H9 (cell line): ENCODE measurements at regions not wholly inside any gene's neighbourhood (a gene's known extent, or its start where the extent isn't known, plus 50 kb on each side); places are given as distances from the start of the nearest gene placed in this dataset.

Source experiments
- DNase-seq: peaks from one replicate; pipeline ENCODE4 v3.0.0-alpha.2; 2017
- H2AFZ ChIP-seq: one replicate; pipeline ENCODE4 v1.6.1; 2013; ENCODE audit warnings: mild to moderate bottlenecking, low read length, control low read depth, moderate library complexity
- H2AK5ac ChIP-seq: 2 replicates; pipeline ENCODE4 v1.6.1; 2013; ENCODE audit warnings: low read length, control low read depth, mixed read lengths; ENCODE audit not compliant: insufficient read length
- H2BK120ac ChIP-seq: one replicate; pipeline ENCODE4 v1.6.1; 2013; ENCODE audit warnings: low read depth, mild to moderate bottlenecking, low read length, control low read depth, inconsistent platforms; ENCODE audit not compliant: poor library complexity, severe bottlenecking
- H2BK12ac ChIP-seq: 2 replicates; pipeline ENCODE4 v1.6.1; 2013; ENCODE audit warnings: low read length, control low read depth, mixed read lengths, low read depth; ENCODE audit not compliant: insufficient read length
- H2BK15ac ChIP-seq: 2 replicates; pipeline ENCODE4 v1.6.1; 2013; ENCODE audit warnings: low read depth, low read length, control low read depth
- H2BK20ac ChIP-seq: one replicate; pipeline ENCODE4 v1.6.1; 2013; ENCODE audit warnings: low read depth, mild to moderate bottlenecking, low read length, control low read depth, inconsistent platforms; ENCODE audit not compliant: poor library complexity, severe bottlenecking
- H2BK5ac ChIP-seq: 2 replicates; pipeline ENCODE4 v1.6.1; 2013; ENCODE audit warnings: low read length, control low read depth, mixed read lengths; ENCODE audit not compliant: insufficient read length
- H3K14ac ChIP-seq: 2 replicates; pipeline ENCODE4 v1.6.1; 2013; ENCODE audit warnings: low read length, control low read depth; ENCODE audit not compliant: insufficient read depth
- H3K18ac ChIP-seq: 2 replicates; pipeline ENCODE4 v1.6.1; 2013; ENCODE audit warnings: low read depth, mild to moderate bottlenecking, mixed read lengths, low read length, control low read depth; ENCODE audit not compliant: insufficient read length
- H3K23ac ChIP-seq: 2 replicates; pipeline ENCODE4 v1.6.1; 2013; ENCODE audit warnings: low read length, control low read depth, mixed read lengths, low read depth; ENCODE audit not compliant: insufficient read length
- H3K23me2 ChIP-seq: 2 replicates; pipeline ENCODE4 v1.6.1; 2013; ENCODE audit warnings: low read depth, mild to moderate bottlenecking, mixed read lengths, low read length, control low read depth; ENCODE audit not compliant: insufficient read length, poor library complexity, severe bottlenecking
- H3K27ac ChIP-seq: 2 replicates; pipeline ENCODE4 v1.5.1; 2013; ENCODE audit warnings: low read length, control low read depth, mixed read lengths, low read depth; ENCODE audit not compliant: insufficient read length
- H3K27me3 ChIP-seq: 2 replicates; pipeline ENCODE4 v1.6.1; 2013; ENCODE audit warnings: low read length, control low read depth, inconsistent platforms; ENCODE audit not compliant: insufficient read depth
- H3K4ac ChIP-seq: 2 replicates; pipeline ENCODE4 v1.6.1; 2013; ENCODE audit warnings: low read depth, mild to moderate bottlenecking, control low read depth, inconsistent platforms, low read length, moderate library complexity
- H3K4me1 ChIP-seq: 2 replicates; pipeline ENCODE4 v1.6.1; 2013; ENCODE audit warnings: low read length, control low read depth, inconsistent platforms; ENCODE audit not compliant: insufficient read depth
- H3K4me2 ChIP-seq: 2 replicates; pipeline ENCODE4 v1.6.1; 2013; ENCODE audit warnings: low read length, control low read depth, mixed read lengths; ENCODE audit not compliant: insufficient read length, insufficient read depth
- H3K56ac ChIP-seq: 2 replicates; pipeline ENCODE4 v1.6.1; 2013; ENCODE audit warnings: low read depth, mild to moderate bottlenecking, mixed read lengths, low read length, control low read depth; ENCODE audit not compliant: insufficient read length
- H3K79me1 ChIP-seq: 2 replicates; pipeline ENCODE4 v1.6.1; 2013; ENCODE audit warnings: low read depth, mild to moderate bottlenecking, moderate library complexity, low read length, control low read depth, inconsistent platforms; ENCODE audit not compliant: insufficient read depth, poor library complexity, severe bottlenecking
- H3K79me2 ChIP-seq: 2 replicates; pipeline ENCODE4 v1.6.1; 2013; ENCODE audit warnings: low read length, control low read depth, inconsistent platforms; ENCODE audit not compliant: insufficient read depth
- H3K9ac ChIP-seq: 2 replicates; pipeline ENCODE4 v1.6.1; 2013; ENCODE audit warnings: low read length, control low read depth, mixed read lengths; ENCODE audit not compliant: insufficient read length; ENCODE audit errors: extremely low read depth
- H3K9me3 ChIP-seq: one replicate; pipeline ENCODE4 v1.6.1; 2013; ENCODE audit warnings: low read depth, low read length, inconsistent platforms; ENCODE audit not compliant: control insufficient read depth
- H3T11ph ChIP-seq: one replicate; pipeline ENCODE4 v1.6.1; 2013; ENCODE audit warnings: mild to moderate bottlenecking, low read length, control low read depth, inconsistent platforms
- H4K20me1 ChIP-seq: one replicate; pipeline ENCODE4 v1.6.1; 2013; ENCODE audit not compliant: control insufficient read depth, insufficient read length, insufficient read depth
- H4K5ac ChIP-seq: 2 replicates; pipeline ENCODE4 v1.6.1; 2013; ENCODE audit warnings: low read depth, mild to moderate bottlenecking, mixed read lengths, low read length, control low read depth; ENCODE audit not compliant: insufficient read length
- H4K8ac ChIP-seq: replicated peaks from 2 replicates; pipeline ENCODE4 v1.6.1; 2013; ENCODE audit warnings: low read length, control low read depth, mixed read lengths, low read depth; ENCODE audit not compliant: insufficient read length
- H4K91ac ChIP-seq: 2 replicates; pipeline ENCODE4 v1.6.1; 2013; ENCODE audit warnings: low read depth, mild to moderate bottlenecking, moderate library complexity, mixed read lengths, low read length, control low read depth; ENCODE audit not compliant: insufficient read length
- H3K27ac Mint-ChIP-seq, 3 experiments: 2 replicates in 2 of 3; 3 replicates in 1 of 3; pipeline ENCODE4 v1.8.0; 2020 to 2021; ENCODE audit warnings: mixed read lengths in 3 of 3, mild to moderate bottlenecking in 1 of 3, moderate library complexity in 1 of 3
- H3K27me3 Mint-ChIP-seq: 2 replicates; pipeline ENCODE4 v1.8.0; 2021; ENCODE audit warnings: low read depth, mild to moderate bottlenecking, moderate library complexity, mixed read lengths
- H3K36me3 Mint-ChIP-seq, 3 experiments: 2 replicates in 2 of 3; 3 replicates in 1 of 3; pipeline ENCODE4 v1.8.0; 2020 to 2021; ENCODE audit warnings: low read depth in 3 of 3, mixed read lengths in 3 of 3; ENCODE audit not compliant: insufficient read depth in 1 of 3
- H3K4me1 Mint-ChIP-seq, 2 experiments: 2 replicates each; pipeline ENCODE4 v1.8.0; 2020; ENCODE audit warnings: mixed read lengths in 2 of 2
- H3K4me3 Mint-ChIP-seq, 2 experiments: 2 replicates in 1 of 2; 3 replicates in 1 of 2; pipeline ENCODE4 v1.8.0; 2020 to 2021; ENCODE audit warnings: mild to moderate bottlenecking in 2 of 2, mixed read lengths in 2 of 2, moderate library complexity in 1 of 2
- H3K9me3 Mint-ChIP-seq, 2 experiments: 2 replicates in 1 of 2; 3 replicates in 1 of 2; pipeline ENCODE4 v1.8.0; 2020; ENCODE audit warnings: mild to moderate bottlenecking in 2 of 2, mixed read lengths in 2 of 2, moderate library complexity in 1 of 2
- CTCF ChIP-seq: fragments of 200-600 bp; sonication (generic); conservative IDR thresholded peaks from 3 replicates; pipeline ENCODE4 v1.8.0; 2021; ENCODE audit warnings: antibody characterized with exemption, mild to moderate bottlenecking
- WGBS: extraction: QIAGEN DNeasy Blood & Tissue Kit; methylation state at CpG from one replicate; pipeline ENCODE4 v1.1.7; 2013; ENCODE audit warnings: missing lambda C conversion rate, low lambda C conversion rate, mixed read lengths; ENCODE audit not compliant: insufficient read length; ENCODE audit errors: extremely low coverage; 5-methylcytosine and 5-hydroxymethylcytosine counted together

- Histone ChIP-seq H3K4ac (no peak overlapping the region), H3K9me3 (no peaks in the 10 kb centered on the region), H2BK15ac (no peak overlapping the region), H4K5ac (no peak overlapping the region), H3K23me2 (no peaks in the 10 kb centered on the region), H3K9ac (no peak overlapping the region), H3K27ac (no peak overlapping the region), H3K18ac (no peak overlapping the region), H3K79me2 (no peaks in the 10 kb centered on the region), H3K56ac (no peak overlapping the region), H2BK120ac (no peak overlapping the region), H2BK5ac (no peak overlapping the region), H3K4me2 (no peak overlapping the region), H2BK20ac (no peak overlapping the region), H3K27me3 (no peaks in the 10 kb centered on the region), H3K23ac (no peak overlapping the region), H3T11ph (no peak overlapping the region), H4K20me1 (no peaks in the 10 kb centered on the region), H2AFZ (no peak overlapping the region), H2BK12ac (no peak overlapping the region), H2AK5ac (no peak overlapping the region), H4K91ac (no peak overlapping the region), H3K79me1 (no peaks in the 10 kb centered on the region), H3K14ac (no peak overlapping the region), H3K4me1 (no peaks in the 10 kb centered on the region), H4K8ac (no peak overlapping the region)
- WGBS: no CpG with 5 or more reads among the region's 4 CpGs
- H3K27ac Mint-ChIP-seq: no peak overlapping the region
- H3K4me3 Mint-ChIP-seq: no peak overlapping the region
- DNase-seq: no peak
- peaks cover 6 to 8% of the 10 kb centered on the region in 2 experiments; a peak in 3 of 5 replicates for H3K9me3 Mint-ChIP-seq
- H3K36me3 Mint-ChIP-seq: peaks cover 0 to 6% (median 2%) of the 10 kb centered on the region in 3 experiments; a peak in 4 of 7 replicates
- TF ChIP-seq CTCF: no peak
- peaks cover 5 to 7% of the 10 kb centered on the region in 2 experiments; a peak in 3 of 4 replicates for H3K4me1 Mint-ChIP-seq
- no peaks in the 10 kb centered on the region for H3K27me3 Mint-ChIP-seq
Measured at GRCh38 chr13:40433577-40433976, 232.9 kb downstream of the FOXO1 start.
